A673 (cell line): ENCODE measurements at regions not wholly inside any gene's neighbourhood (a gene's known extent, or its start where the extent isn't known, plus 50 kb on each side); places are given as distances from the start of the nearest gene placed in this dataset.

Experiments
- BruUV-seq: library from RNA; stranded (reverse); fragments of 400-500 nt; replicated peaks from 2 replicates; lab custom pipeline; 2021; lab: Mats Ljungman, UMichigan
- CTCF ChIA-PET: fragments of 300-600 bp; sonication (Branson Sonifier 250); formaldehyde crosslinking; loops from one replicate; lab custom pipeline; 2022; ENCODE audit warnings: antibody characterized with exemption; lab: Charles Lee
- POLR2A ChIA-PET: fragments of 300-600 bp; sonication (Branson Sonifier 250); formaldehyde crosslinking; loops from one replicate; lab custom pipeline; 2022; ENCODE audit warnings: antibody characterized with exemption; ENCODE audit not compliant: low non-redundant PET; lab: Charles Lee
- DNase-seq: peaks from one replicate; pipeline ENCODE4 v3.0.0-alpha.2; 2015; ENCODE audit warnings: low spot score
- H3K27ac ChIP-seq: fragments of 200-600 bp; sonication (generic); 2 replicates; pipeline ENCODE4 v1.5.1; 2016; ENCODE audit warnings: mixed run types, low read depth, mild to moderate bottlenecking, mixed read lengths, antibody characterized with exemption, low read length; ENCODE audit not compliant: poor library complexity, severe bottlenecking
- H3K27me3 ChIP-seq: fragments of 200-600 bp; sonication (generic); replicated peaks from 2 replicates; pipeline ENCODE4 v1.6.1; 2017; ENCODE audit warnings: mixed run types, low read depth, mild to moderate bottlenecking, mixed read lengths, antibody characterized with exemption, low read length; ENCODE audit not compliant: insufficient read depth, poor library complexity
- H3K36me3 ChIP-seq: fragments of 200-600 bp; sonication (generic); 2 replicates; pipeline ENCODE4 v1.6.1; 2016; ENCODE audit warnings: mixed run types, mild to moderate bottlenecking, mixed read lengths, antibody characterized with exemption, low read length; ENCODE audit not compliant: insufficient read depth, poor library complexity, severe bottlenecking
- H3K4me1 ChIP-seq: fragments of 200-600 bp; sonication (generic); 2 replicates; pipeline ENCODE4 v1.6.1; 2017; ENCODE audit warnings: mixed run types, mild to moderate bottlenecking, mixed read lengths, antibody characterized with exemption, low read length; ENCODE audit not compliant: insufficient read depth, poor library complexity, severe bottlenecking
- H3K4me3 ChIP-seq: fragments of 200-600 bp; sonication (generic); 2 replicates; pipeline ENCODE4 v1.5.1; 2016; ENCODE audit warnings: low read depth, mixed run types, mild to moderate bottlenecking, mixed read lengths, low read length; ENCODE audit not compliant: poor library complexity, severe bottlenecking
- H3K9me3 ChIP-seq: fragments of 200-600 bp; sonication (generic); 2 replicates; pipeline ENCODE4 v1.6.1; 2016; ENCODE audit warnings: mixed run types, low read depth, mild to moderate bottlenecking, mixed read lengths, antibody characterized with exemption, low read length; ENCODE audit not compliant: poor library complexity, severe bottlenecking
- EZH2 ChIP-seq: fragments of 200-600 bp; sonication (generic); IDR thresholded peaks from 2 replicates; pipeline ENCODE4 v1.6.1; 2017; ENCODE audit warnings: borderline replicate concordance, low read depth, mild to moderate bottlenecking, mixed read lengths, antibody characterized with exemption, low read length; ENCODE audit not compliant: poor library complexity, severe bottlenecking
- intact Hi-C: fragments of 100-400 bp; cut with micrococcal nuclease; formaldehyde crosslinking; loops from one replicate; pipeline ENCODE4 v1.10.0; 2022; ENCODE audit not compliant: unreplicated experiment
- TF ChIP-seq, protein P1 (sequence below): fragments of 300-800, 200-600 bp; sonication (generic); conservative IDR thresholded peaks from 2 replicates; pipeline ENCODE4 v1.5.1; 2017; ENCODE audit warnings: low read depth, mild to moderate bottlenecking, antibody characterized with exemption, low read length, moderate library complexity, mixed read lengths

DNA sequence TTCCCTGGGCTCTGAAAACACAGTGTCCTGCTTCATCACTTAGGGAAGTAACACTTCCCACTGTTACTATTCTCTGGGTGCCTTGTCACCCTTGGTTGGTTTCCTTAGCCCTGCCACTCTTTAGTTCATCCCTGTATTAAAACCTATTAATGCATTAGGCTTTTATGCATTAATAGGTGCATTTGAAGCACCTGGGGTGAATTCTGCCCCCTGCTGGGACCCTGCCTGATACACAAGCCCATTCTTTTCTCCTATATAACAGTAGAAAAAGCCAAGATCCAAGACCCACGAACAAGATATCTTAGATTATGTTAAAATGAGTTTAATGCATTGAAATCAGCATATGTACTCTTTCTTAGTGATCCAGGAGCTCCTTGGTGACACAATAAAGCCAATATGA lies 235.7 kb downstream of the PMP22 start:
- Histone ChIP-seq H3K4me3 (no peak overlapping the region), H3K36me3 (no peaks in the 10 kb centered on the region), H3K27me3 (no peaks in the 10 kb centered on the region), H3K4me1 (no peaks in the 10 kb centered on the region), H3K27ac (no peak overlapping the region), H3K9me3 (peaks cover 5% of the 10 kb centered on the region)
- intact Hi-C loops: no loop called here
- BruUV-seq: no TSS peak
- no peak for DNase-seq
- TF ChIP-seq, protein P1, sequence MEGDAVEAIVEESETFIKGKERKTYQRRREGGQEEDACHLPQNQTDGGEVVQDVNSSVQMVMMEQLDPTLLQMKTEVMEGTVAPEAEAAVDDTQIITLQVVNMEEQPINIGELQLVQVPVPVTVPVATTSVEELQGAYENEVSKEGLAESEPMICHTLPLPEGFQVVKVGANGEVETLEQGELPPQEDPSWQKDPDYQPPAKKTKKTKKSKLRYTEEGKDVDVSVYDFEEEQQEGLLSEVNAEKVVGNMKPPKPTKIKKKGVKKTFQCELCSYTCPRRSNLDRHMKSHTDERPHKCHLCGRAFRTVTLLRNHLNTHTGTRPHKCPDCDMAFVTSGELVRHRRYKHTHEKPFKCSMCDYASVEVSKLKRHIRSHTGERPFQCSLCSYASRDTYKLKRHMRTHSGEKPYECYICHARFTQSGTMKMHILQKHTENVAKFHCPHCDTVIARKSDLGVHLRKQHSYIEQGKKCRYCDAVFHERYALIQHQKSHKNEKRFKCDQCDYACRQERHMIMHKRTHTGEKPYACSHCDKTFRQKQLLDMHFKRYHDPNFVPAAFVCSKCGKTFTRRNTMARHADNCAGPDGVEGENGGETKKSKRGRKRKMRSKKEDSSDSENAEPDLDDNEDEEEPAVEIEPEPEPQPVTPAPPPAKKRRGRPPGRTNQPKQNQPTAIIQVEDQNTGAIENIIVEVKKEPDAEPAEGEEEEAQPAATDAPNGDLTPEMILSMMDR: no peak
- no peak for TF ChIP-seq EZH2
- ChIA-PET POLR2A (no interaction called here), CTCF (no interaction called here)

- POLR2A ChIA-PET: no interaction called here
- BruUV-seq: no TSS peak
- TF ChIP-seq EZH2: no peak
- TF ChIP-seq, protein P1: no peak
- Histone ChIP-seq H3K4me3 (no peak overlapping the region), H3K4me1 (no peaks in the 10 kb centered on the region), H3K9me3 (peaks cover 5% of the 10 kb centered on the region), H3K27me3 (no peaks in the 10 kb centered on the region), H3K27ac (no peak overlapping the region), H3K36me3 (no peaks in the 10 kb centered on the region)
- CTCF ChIA-PET: no interaction called here
- DNase-seq: no peak
- intact Hi-C loops: no loop called here
These were observed 237.3 kb downstream of the PMP22 start for GRCh38 chr17:15027853-15028252.

DNA sequence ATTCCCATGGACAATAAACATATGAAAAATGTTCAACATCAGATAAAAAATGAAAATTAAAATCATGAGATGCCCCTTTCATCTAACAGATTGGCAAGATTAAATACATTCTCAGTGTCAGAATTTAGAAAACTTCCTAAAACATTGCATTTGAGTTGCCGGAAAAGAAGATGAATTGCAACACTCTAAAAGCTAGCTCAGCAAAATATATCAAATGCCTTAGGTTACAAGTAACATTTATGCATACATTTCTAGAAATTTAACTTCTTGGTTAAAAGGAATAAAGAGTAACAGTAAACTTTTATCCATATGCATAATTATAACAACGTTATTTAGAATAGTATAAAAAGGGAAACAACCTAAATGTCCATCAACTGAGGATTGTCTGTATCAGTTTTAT lies 239.0 kb downstream of the PMP22 start:
- Histone ChIP-seq H3K9me3 (peaks cover 5% of the 10 kb centered on the region), H3K4me1 (no peaks in the 10 kb centered on the region), H3K27me3 (no peaks in the 10 kb centered on the region), H3K27ac (no peak overlapping the region), H3K4me3 (no peak overlapping the region), H3K36me3 (no peaks in the 10 kb centered on the region)
- BruUV-seq: no TSS peak
- ChIA-PET CTCF (no interaction called here), POLR2A (no interaction called here)
- no peak for DNase-seq
- TF ChIP-seq, protein P1: no peak
- TF ChIP-seq EZH2: no peak
- intact Hi-C loops: no loop called here
